Liver (tissue), 3 donors: ENCODE measurements at regions not wholly inside any gene's neighbourhood (a gene's known extent, or its start where the extent isn't known, plus 50 kb on each side); places are given as distances from the start of the nearest gene placed in this dataset.

ENCODE experiments used
- CTCF ChIP-seq: fragments of 150-350 bp; IDR thresholded peaks from 2 replicates; pipeline ENCODE4 v1.5.1; 2017; ENCODE audit warnings: improper control_type of control experiment, low read depth, low read length; ENCODE audit not compliant: missing input control
- EGR1 ChIP-seq, 2 donors: IDR thresholded peaks; 2 replicates each; pipeline ENCODE4 v1.6.1; 2016 to 2018; ENCODE audit warnings: antibody characterized with exemption in 2 of 2, low read depth in 2 of 2
- HNF4G ChIP-seq: IDR thresholded peaks from 2 replicates; pipeline ENCODE4 v1.6.1; 2016; ENCODE audit warnings: antibody characterized with exemption
- JUND ChIP-seq, 2 donors: IDR thresholded peaks; 2 replicates each; pipeline ENCODE4 v1.6.1; 2016; ENCODE audit warnings: antibody characterized with exemption in 2 of 2
- MAX ChIP-seq: IDR thresholded peaks from 2 replicates; pipeline ENCODE4 v1.6.1; 2016; ENCODE audit warnings: antibody characterized with exemption
- TAF1 ChIP-seq: conservative IDR thresholded peaks from 2 replicates; pipeline ENCODE4 v1.6.1; 2016; ENCODE audit warnings: antibody characterized with exemption, mild to moderate bottlenecking
- YY1 ChIP-seq: IDR thresholded peaks from 2 replicates; pipeline ENCODE4 v1.6.1; 2016; ENCODE audit warnings: antibody characterized with exemption, mild to moderate bottlenecking
- donor health status: healthy.
- donor health status: healthy.

- TF ChIP-seq CTCF (no peak), HNF4G (no peak), JUND (IDR thresholded peaks at IDR 0.05) (no peak), MAX (no peak), TAF1 (no peak), YY1 (no peak), EGR1 (IDR thresholded peaks at IDR 0.05; ENCODE audit: low read depth in 2 of 2) (no peak)
Observed at GRCh38 chr12:87775051-87775450, 254.2 kb downstream of the C12orf50 start.
